ENCODE measurements at regions not wholly inside any gene's neighbourhood (a gene's known extent, or its start where the extent isn't known, plus 50 kb on each side); places are given as distances from the start of the nearest gene placed in this dataset.

DNA sequence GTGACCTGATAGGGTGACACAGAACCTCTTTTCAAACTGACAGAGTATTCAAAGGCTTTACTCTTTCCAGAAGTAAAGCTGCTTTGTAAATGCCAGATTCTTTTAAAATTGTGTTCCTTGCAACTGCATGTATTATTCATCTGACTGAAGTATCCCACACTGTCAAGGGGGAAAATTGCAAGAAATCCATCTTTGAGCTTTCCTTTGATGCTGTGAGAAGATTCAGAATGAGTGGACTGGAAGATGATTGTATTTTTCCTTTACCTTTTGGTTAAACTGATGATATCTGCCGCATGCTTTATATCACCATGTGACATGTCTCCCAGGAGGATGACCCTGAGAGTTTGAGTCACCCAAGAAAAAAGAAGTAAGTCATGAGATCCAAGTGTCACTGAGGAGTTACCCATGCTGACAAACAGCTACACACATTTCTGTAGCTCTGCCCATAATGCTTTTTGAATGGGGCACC is 250.8 kb upstream of the CBLB start:
- TF ChIP-seq, protein P1, sequence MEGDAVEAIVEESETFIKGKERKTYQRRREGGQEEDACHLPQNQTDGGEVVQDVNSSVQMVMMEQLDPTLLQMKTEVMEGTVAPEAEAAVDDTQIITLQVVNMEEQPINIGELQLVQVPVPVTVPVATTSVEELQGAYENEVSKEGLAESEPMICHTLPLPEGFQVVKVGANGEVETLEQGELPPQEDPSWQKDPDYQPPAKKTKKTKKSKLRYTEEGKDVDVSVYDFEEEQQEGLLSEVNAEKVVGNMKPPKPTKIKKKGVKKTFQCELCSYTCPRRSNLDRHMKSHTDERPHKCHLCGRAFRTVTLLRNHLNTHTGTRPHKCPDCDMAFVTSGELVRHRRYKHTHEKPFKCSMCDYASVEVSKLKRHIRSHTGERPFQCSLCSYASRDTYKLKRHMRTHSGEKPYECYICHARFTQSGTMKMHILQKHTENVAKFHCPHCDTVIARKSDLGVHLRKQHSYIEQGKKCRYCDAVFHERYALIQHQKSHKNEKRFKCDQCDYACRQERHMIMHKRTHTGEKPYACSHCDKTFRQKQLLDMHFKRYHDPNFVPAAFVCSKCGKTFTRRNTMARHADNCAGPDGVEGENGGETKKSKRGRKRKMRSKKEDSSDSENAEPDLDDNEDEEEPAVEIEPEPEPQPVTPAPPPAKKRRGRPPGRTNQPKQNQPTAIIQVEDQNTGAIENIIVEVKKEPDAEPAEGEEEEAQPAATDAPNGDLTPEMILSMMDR (IDR thresholded peaks at IDR 0.05; ENCODE audit: low read depth, low read length): no peak
- no peak overlapping the region for H3K4me3 ChIP-seq (ENCODE audit: low read depth, low read length)
- in situ Hi-C loops (cut with HindIII; ENCODE audit: low sequenced_read_pairs): no loop called here
- no peak for DNase-seq (ENCODE audit: low read depth, low spot score)

DNA sequence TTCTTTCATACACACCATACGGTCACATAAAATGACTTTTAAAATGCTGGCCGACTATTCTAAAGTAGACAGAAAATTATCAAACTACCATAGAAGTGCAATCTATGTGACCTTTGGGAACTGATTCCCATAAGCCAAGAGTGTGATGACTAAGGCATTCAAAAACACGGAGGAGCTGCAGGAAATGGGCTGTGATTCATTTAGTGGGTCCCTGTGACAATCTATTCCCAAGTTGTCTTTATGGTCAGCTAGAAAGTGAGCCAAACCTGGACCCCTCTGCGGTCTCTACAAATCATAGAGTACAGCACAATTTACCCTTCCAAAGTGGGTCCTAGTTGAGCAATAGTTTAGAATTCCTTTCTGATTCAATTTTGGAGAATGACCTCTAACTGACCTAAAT is 251.5 kb upstream of the CBLB start:
- DNase-seq (ENCODE audit: low read depth, low spot score): no peak
- TF ChIP-seq, protein P1 (IDR thresholded peaks at IDR 0.05; ENCODE audit: low read depth, low read length): no peak
- in situ Hi-C loops (cut with HindIII; ENCODE audit: low sequenced_read_pairs): no loop called here
- H3K4me3 ChIP-seq (ENCODE audit: low read depth, low read length): no peak overlapping the region

DNA sequence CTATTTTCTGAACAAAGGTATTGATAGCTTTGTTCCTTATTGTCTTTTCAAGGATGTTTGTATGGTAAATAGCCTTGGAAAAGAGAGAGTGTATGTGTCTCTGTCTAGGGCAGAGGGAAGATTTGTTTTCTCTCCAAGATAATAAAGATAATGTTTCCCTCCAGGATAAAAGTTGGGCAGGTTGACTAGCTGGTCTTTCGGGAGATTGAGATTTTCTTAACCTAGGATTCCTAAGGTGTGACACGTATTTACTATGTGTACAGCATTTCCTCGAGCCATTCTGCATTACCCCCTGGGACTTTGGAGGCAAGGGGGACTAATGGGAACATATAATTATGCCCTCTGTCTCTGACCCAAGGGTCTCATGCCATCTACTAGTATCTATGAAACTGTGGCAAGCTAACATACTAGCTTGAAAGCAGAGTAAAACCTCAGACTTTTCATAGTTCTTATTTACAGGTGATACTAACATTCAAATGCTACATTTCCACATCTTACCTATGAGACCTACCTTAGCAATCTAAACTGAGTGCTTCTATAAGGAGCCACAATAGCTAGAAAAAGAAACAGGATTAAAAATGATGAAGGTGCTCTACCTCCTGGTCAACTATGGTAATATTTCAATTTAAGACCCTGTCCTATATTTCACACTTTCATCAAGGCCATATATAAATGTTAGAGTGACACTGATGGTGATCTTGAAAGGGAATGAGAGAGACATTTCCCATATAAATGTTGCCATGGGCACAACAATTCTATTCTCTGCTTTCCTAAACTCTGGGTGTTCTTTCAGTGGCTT is 252.9 kb upstream of the CBLB start:
- H3K4me3 ChIP-seq (ENCODE audit: low read depth, low read length): no peak overlapping the region
- no peak for DNase-seq (ENCODE audit: low read depth, low spot score)
- TF ChIP-seq, protein P1 (IDR thresholded peaks at IDR 0.05; ENCODE audit: low read depth, low read length): no peak
- in situ Hi-C loops (cut with HindIII; ENCODE audit: low sequenced_read_pairs): no loop called here

DNA sequence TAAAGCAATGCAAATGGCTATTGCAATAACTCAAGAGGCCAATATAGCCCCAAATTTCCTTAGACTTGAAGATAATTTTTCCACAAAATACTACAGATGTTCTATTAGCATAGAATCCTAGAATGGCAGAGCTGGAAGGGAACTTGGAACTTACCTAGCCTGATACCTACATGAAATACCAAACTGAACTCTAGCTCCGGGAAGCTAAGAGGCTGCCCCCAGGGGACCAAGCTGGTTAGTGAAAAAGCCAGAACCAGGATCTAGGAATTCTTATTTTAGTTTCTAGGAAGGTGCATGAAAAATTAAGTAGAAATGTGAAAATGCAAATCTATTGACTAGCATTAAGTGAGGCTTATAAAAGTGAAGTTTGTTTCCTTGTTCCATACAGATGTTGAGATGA is 256.0 kb upstream of the CBLB start:
- DNase-seq (ENCODE audit: low read depth, low spot score): no peak
- H3K4me3 ChIP-seq (ENCODE audit: low read depth, low read length): no peak overlapping the region
- in situ Hi-C loops (cut with HindIII; ENCODE audit: low sequenced_read_pairs): no loop called here
- TF ChIP-seq, protein P1 (IDR thresholded peaks at IDR 0.05; ENCODE audit: low read depth, low read length): no peak

DNA sequence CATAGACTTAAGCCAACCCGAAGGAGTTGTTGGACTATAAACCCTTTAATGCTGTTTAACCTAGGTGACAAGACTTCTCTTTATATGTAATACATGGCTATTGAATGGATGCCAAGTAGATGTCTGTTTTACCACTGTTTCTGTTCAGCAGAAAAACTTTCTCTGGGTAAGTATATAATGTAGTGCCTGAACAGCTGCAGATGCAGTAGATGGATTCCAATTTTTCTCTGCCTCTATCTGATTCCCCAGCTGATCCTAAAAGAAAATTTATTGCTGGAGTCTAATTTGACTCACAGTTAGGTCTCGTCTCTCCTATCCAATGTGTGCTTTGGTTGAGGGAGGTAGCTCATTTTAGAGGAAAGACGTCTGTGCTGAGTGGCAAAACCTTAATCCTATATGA is 256.5 kb upstream of the CBLB start:
- DNase-seq (ENCODE audit: low read depth, low spot score): no peak
- in situ Hi-C loops (cut with HindIII; ENCODE audit: low sequenced_read_pairs): no loop called here
- no peak overlapping the region for H3K4me3 ChIP-seq (ENCODE audit: low read depth, low read length)
- TF ChIP-seq, protein P1 (IDR thresholded peaks at IDR 0.05; ENCODE audit: low read depth, low read length): no peak

DNA sequence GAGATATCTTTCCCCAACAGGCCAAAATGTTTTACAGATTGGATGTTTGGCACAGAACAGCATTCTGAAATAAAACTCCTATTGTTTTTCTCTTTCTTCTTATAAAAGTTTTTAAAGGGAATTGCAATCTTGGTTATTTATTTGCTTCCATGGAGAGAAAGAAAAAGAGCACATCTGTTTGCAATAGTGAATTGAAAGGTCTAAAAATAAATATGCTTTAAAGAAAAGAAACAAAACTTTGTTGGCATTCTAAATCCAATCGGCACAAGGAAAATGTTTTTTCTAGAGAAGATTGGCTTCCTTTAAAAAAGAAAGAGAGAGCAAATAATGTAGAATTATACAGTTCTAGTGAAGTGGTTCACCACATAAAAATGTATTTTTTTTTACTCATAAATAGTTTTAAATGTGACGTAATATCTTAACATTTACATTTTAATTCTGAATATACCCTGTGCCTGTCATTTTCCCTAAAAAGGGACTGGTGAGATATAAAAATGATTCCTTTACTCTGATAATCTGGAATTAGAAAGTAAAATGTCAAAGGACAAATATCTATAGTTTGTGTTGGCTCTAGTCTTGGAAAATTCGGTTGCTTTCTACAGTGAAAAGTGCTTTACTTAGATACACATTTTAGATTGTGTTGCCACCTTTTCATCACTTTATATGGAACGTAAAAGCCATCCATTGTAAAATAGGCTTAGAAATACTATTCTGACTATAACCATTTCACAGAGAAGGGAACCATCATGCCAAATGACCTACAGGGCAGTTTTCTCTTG is 257.4 kb upstream of the CBLB start:
- in situ Hi-C loops (cut with HindIII; ENCODE audit: low sequenced_read_pairs): no loop called here
- DNase-seq (ENCODE audit: low read depth, low spot score): no peak
- TF ChIP-seq, protein P1 (IDR thresholded peaks at IDR 0.05; ENCODE audit: low read depth, low read length): no peak
- H3K4me3 ChIP-seq (ENCODE audit: low read depth, low read length): no peak overlapping the region
